SH-SY5Y (cell line): ENCODE measurements at regions not wholly inside any gene's neighbourhood (a gene's known extent, or its start where the extent isn't known, plus 50 kb on each side); places are given as distances from the start of the nearest gene placed in this dataset.

Experiments
- GATA2 ChIP-seq: IDR thresholded peaks from 2 replicates; pipeline ENCODE4 v1.6.1; 2011; ENCODE audit warnings: mild to moderate bottlenecking, low read depth, low read length
- GATA3 ChIP-seq: IDR thresholded peaks from 2 replicates; pipeline ENCODE4 v1.6.1; 2011; ENCODE audit warnings: low read depth, mild to moderate bottlenecking, low read length, moderate library complexity

GRCh38 chr1:244241438-244241837 is 190.4 kb downstream of the ZBTB18 start:
- TF ChIP-seq GATA2 (no peak), GATA3 (no peak)
